ENCODE measurements at regions not wholly inside any gene's neighbourhood (a gene's known extent, or its start where the extent isn't known, plus 50 kb on each side); places are given as distances from the start of the nearest gene placed in this dataset.

- no peak for DNase-seq
- Histone ChIP-seq H3K27me3 (ENCODE audit: low read depth) (no peaks in the 10 kb centered on the region), H3K36me3 (no peaks in the 10 kb centered on the region), H3K4me3 (no peak overlapping the region), H3K27ac (no peak overlapping the region), H3K9me3 (no peaks in the 10 kb centered on the region), H3K4me1 (no peaks in the 10 kb centered on the region)
- no peak for ATAC-seq
- TF ChIP-seq CTCF (IDR thresholded peaks at IDR 0.05) = peak; percentile 28
- intact Hi-C loops (cut with DNase I) = no loop called here
Measured at GRCh38 chr4:89657931-89658700, 178.8 kb downstream of the SNCA start.

GRCh38 chr4:89653012-89653411, 183.9 kb downstream of the SNCA start:
- no peaks in the 10 kb centered on the region for H3K27me3 ChIP-seq (ENCODE audit: low read depth)
- no peak overlapping the region for H3K4me3 ChIP-seq
- TF ChIP-seq CTCF (IDR thresholded peaks at IDR 0.05) = no peak
- intact Hi-C loops (cut with DNase I) = no loop called here
- H3K27ac ChIP-seq = no peak overlapping the region
- no peaks in the 10 kb centered on the region for H3K36me3 ChIP-seq
- H3K4me1 ChIP-seq = no peaks in the 10 kb centered on the region
- no peak for DNase-seq
- no peaks in the 10 kb centered on the region for H3K9me3 ChIP-seq
- no peak for ATAC-seq

DNA sequence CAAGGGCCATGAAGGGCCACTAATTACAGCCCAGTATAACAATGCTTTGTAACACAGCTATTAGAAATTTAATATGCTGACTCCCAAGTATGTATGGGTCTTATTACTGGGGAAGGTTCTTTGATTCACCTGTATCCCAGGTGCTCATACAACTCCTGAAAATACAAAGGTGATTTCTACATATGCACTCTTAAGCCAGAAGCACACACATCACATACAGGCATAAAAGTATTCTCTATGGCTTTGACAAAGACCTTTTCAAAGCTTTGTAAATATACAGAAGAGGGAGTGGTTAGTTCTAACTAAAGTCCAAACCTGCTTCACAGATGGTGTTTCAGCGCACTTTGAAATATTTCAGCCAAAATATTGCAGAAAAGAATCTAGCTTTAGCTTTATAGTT, 191.5 kb downstream of the SNCA start:
- Histone ChIP-seq H3K27ac (no peak overlapping the region), H3K4me1 (no peaks in the 10 kb centered on the region), H3K4me3 (no peak overlapping the region), H3K36me3 (no peaks in the 10 kb centered on the region), H3K9me3 (no peaks in the 10 kb centered on the region), H3K27me3 (ENCODE audit: low read depth) (no peaks in the 10 kb centered on the region)
- intact Hi-C loops (cut with DNase I) = no loop called here
- ATAC-seq = no peak
- no peak for DNase-seq
- TF ChIP-seq CTCF (IDR thresholded peaks at IDR 0.05) = no peak

GRCh38 chr4:89641367-89641687, 195.6 kb downstream of the SNCA start:
- Histone ChIP-seq H3K27ac (no peak overlapping the region), H3K4me1 (no peaks in the 10 kb centered on the region), H3K36me3 (no peaks in the 10 kb centered on the region), H3K4me3 (no peak overlapping the region), H3K27me3 (ENCODE audit: low read depth) (no peaks in the 10 kb centered on the region), H3K9me3 (no peaks in the 10 kb centered on the region)
- TF ChIP-seq CTCF (IDR thresholded peaks at IDR 0.05) = no peak
- intact Hi-C loops (cut with DNase I) = no loop called here
- ATAC-seq = no peak
- DNase-seq = no peak

GRCh38 chr4:89640620-89641366, 196.2 kb downstream of the SNCA start:
- TF ChIP-seq CTCF (IDR thresholded peaks at IDR 0.05) = no peak
- Histone ChIP-seq H3K36me3 (no peaks in the 10 kb centered on the region), H3K4me3 (no peak overlapping the region), H3K9me3 (no peaks in the 10 kb centered on the region), H3K27me3 (ENCODE audit: low read depth) (no peaks in the 10 kb centered on the region), H3K4me1 (no peaks in the 10 kb centered on the region), H3K27ac (no peak overlapping the region)
- ATAC-seq (no peak), DNase-seq (peak; percentile 45)
- intact Hi-C loops (cut with DNase I) = no loop called here
